T-helper 1 cell treated with Interleukin-12 subunit alpha and Interleukin-12 subunit beta and Interleukin-4 antibody, amounts not matched to agents 30 ng/mL and 1 ng/mL, for 36 hours (primary cell): ENCODE measurements at regions not wholly inside any gene's neighbourhood (a gene's known extent, or its start where the extent isn't known, plus 50 kb on each side); places are given as distances from the start of the nearest gene placed in this dataset.
"Not testable (repeated sequence)": the region's sequence is repeated elsewhere in the genome, so short reads cannot be mapped to it uniquely, and the experiment has no call there.

Experiments used
- intact Hi-C: fragments of 100-400 bp; cut with micrococcal nuclease; formaldehyde crosslinking; loops from one replicate; pipeline ENCODE4 v1.15.1; 2024

GRCh38 chr7:81294897-81295515 is 376.2 kb upstream of the SEMA3C start:
- intact Hi-C loops: no loop called here

GRCh38 chr7:81293806-81294205 is 375.0 kb upstream of the SEMA3C start:
- intact Hi-C loops: loop anchor here (1.0 kb wide), 1 partner anchor 11 kb away; no protein-coding TSS in a partner anchor

DNA sequence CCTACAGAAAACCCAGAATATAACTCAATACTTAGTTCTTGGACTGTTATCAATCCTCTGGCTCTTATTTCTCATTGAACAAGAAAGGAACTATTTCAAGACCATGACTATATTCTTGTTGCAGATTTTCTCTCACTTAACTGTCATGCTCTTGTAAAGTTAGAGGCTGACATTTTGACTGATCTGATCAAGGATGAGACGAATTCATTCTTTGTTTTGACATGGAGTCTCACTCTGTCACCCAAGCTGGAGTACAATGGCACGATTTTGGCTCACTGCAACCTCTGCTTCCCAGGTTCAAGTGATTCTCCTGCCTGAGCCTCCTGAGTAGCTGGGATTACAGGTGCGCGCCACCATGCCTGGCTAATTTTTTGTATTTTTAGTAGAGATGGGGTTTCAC is 367.9 kb upstream of the SEMA3C start:
- intact Hi-C loops: not testable (repeated sequence)

DNA sequence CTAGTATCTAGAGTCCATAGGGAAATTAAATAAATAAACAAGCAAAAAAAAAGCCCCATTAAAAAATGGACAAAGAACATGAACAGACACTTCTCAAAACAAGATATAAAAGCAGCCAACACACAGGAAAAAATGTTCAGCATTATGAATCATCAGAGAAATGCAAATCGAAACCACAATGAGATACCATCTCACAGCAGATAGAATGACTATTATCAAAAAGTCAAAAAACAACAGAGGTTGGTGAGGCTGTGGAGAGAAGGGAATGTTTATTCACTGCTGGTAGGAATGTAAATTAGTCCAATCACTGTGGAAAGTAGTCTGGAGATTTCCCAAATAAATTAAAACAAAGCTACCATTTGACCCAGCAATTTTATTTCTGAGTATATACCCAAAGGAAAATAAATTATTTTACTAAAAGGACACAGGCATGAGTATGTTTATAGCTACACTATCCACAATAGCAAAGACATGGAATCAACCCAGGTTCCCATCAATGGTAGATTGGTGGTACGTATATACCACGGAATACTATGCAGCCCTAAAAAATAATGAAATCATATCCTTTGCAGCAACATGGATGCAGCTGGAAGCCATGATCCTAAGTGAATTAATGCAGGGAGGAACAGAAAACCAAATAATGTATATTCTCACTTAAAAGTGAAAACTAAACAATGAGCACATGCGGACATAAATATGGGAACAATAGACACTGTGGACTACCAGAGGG is 366.5 kb upstream of the SEMA3C start:
- intact Hi-C loops: no loop called here

DNA sequence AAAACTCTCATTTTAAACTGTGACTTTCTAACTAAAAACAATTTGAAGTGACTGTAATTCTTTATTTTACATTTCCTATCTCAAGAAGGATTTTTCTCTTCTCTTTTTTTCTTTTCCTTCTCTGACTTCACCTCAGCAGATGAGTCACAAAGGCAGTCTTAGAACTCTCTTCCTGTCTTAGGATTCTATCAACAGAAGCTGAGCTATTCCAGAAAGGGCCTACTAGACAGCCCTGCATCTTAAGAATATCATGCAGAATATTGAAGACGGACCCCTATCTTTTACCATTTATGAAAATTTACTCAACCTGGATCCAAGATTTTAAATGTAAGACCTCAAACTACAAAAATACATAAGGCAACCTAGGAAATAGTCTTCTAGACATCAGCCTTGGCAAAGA is 365.7 kb upstream of the SEMA3C start:
- intact Hi-C loops: no loop called here

GRCh38 chr7:81280531-81280930 is 361.7 kb upstream of the SEMA3C start:
- intact Hi-C loops: no loop called here

- intact Hi-C loops: no loop called here
Observed at GRCh38 chr7:81277691-81278090, 358.8 kb upstream of the SEMA3C start.

- intact Hi-C loops: no loop called here
Observed at GRCh38 chr7:81273601-81274397, 354.9 kb upstream of the SEMA3C start.

DNA sequence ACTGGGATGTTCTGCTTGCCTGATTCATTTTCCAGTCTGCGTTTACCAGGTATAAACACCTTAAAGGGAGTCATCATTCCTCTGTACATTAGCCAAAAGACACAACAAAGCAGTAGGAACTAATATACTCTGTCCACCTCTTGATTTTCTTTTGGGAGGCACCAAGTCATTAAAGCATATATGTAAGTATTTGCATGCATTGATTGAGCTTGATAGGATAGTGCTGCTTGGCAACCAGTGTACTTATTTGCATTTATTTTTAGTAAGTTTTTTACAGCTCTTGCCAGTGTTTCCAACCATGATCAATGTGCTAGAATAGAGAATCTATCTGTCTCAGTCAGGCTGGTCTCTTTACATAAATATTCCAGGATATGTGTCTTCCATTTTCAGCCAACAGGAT is 353.3 kb upstream of the SEMA3C start:
- intact Hi-C loops: no loop called here

DNA sequence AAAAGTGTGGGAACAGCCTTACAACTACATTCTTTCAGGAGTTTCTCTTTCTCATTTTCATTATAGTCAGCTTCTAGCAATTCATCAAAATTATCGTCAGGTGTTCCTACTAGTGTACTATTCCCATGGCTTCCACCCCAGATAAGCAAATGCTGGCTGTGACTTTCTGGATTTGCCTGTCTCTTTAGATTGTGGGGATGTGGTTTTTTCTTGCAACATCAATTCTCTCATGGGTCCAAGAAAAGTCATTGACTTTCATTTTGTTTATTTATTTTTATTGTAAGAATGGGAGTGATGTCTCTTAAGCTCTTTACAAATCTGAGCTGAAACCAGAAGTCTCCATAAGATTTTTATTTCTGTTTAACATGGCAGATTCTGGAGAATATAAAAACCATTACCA is 349.7 kb upstream of the SEMA3C start:
- intact Hi-C loops: loop anchor here (5.0 kb wide), 1 partner anchor 1561 kb away; no protein-coding TSS in a partner anchor

GRCh38 chr7:81267508-81267907 is 348.7 kb upstream of the SEMA3C start:
- intact Hi-C loops: loop anchor here (5.0 kb wide), 1 partner anchor 1560 kb away; no protein-coding TSS in a partner anchor

DNA sequence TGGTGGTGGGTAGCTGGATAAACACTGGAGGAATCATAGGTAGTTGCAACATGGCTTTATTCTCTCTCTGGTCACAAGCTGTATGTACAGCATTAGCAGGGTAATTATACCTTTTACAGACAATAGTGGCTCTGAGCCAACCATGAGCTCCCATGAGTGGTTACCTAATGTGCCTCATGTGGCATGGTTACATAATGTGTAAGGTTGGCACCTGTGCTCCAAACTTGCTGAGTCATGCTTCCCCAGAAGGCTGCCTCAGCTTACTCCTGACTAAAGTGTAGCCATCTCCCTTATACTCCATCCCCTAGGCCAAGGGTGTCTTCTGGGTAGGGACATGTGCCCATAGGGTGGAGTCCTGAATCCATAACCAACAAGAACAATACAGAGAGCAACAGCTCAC is 345.3 kb upstream of the SEMA3C start:
- intact Hi-C loops: loop anchor here (5.0 kb wide), 1 partner anchor 48 kb away; no protein-coding TSS in a partner anchor

GRCh38 chr7:81260152-81260551 is 341.3 kb upstream of the SEMA3C start:
- intact Hi-C loops: loop anchor here (5.0 kb wide), 1 partner anchor 52 kb away; no protein-coding TSS in a partner anchor

DNA sequence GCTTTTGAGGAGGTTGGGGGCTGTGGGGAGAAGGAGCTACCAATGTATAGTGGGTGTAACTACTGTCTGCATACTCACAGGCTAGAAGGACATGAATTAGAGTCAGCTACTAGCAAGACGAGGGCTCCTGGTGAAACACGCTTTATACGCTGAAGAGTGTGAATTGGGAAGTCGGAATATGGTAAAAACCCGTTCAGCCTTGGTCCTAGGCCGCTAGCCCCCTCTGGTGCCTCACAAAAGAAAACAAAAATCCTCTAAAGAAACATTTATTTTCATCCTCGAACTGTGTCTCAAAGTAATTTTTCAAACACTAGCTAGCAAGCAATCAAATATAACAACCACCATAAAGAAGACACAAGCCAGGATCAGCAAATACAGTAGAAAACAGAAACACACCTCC is 338.1 kb upstream of the SEMA3C start:
- intact Hi-C loops: no loop called here

- intact Hi-C loops: no loop called here
Observed at GRCh38 chr7:81248420-81248819, 329.6 kb upstream of the SEMA3C start.

DNA sequence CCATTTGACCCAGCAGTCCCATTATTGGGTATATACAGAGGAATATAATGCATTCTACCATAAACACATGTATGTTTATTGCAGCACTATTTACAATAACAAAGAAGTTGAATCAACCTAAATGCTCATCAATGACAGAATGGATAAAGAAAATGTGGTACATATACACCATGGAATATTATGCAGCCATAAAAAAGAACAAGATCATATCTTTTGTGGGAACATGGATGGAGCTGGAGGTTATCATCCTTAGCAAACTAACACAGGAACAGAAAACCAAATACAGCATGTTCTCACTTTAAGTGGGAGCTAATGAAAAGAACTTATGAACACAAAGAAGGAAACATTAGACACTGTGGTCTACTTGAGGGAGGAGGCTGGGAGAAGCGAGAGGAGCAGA is 328.5 kb upstream of the SEMA3C start:
- intact Hi-C loops: not testable (repeated sequence)

DNA sequence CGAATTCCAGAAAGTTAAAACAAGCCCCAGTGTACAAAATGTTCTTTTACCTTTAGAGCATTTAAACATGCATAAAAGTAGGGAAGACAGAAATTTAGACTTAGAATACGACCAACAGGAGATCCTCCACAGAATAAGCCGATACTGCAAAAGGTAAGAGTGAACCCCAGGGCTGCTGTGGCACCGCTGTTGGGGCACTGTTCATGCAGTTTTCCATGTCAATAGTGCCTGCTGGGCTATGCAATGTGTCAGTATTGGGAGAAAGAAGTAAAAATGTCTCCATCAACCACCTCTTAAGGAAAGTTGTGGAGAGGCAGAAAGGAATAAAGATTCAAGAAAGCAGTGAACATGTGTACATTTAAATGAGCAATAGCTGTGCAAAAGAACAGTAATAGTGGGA is 326.5 kb upstream of the SEMA3C start:
- intact Hi-C loops: no loop called here

- intact Hi-C loops: no loop called here
Observed at GRCh38 chr7:81244224-81244623, 325.4 kb upstream of the SEMA3C start.

- intact Hi-C loops: no loop called here
Observed at GRCh38 chr7:81236560-81236959, 317.7 kb upstream of the SEMA3C start.

DNA sequence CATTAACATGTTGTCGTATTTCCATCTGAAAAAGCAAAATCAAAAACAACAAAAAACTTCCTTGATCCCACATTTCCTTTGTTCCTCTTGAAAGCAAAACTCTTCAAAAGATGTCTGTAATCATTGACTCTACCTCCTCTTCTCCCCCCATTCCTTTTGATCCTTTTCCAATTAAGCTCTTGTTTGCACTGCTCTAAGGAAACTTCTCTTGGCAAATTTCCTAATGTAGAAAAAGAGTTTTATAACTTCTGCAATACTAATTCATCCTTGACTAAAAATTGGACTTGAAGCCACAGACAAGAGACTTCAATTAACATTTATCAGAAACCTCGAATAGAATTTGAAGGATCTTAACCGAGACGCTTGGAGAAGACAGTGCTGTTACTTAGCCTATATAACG is 317.1 kb upstream of the SEMA3C start:
- intact Hi-C loops: no loop called here

- intact Hi-C loops: no loop called here
Observed at GRCh38 chr7:81234896-81235295, 316.0 kb upstream of the SEMA3C start.
